ENCODE measurements at regions not wholly inside any gene's neighbourhood (a gene's known extent, or its start where the extent isn't known, plus 50 kb on each side); places are given as distances from the start of the nearest gene placed in this dataset.

- TF ChIP-seq EZH2 (IDR thresholded peaks at IDR 0.05; ENCODE audit: low read depth): no peak
- TF ChIP-seq CTCF (conservative IDR thresholded peaks at IDR 0.05): no peak
Measured at GRCh38 chr9:117777823-117778222, 73.6 kb downstream of the TLR4 start.
